BJ (cell line): ENCODE measurements at regions not wholly inside any gene's neighbourhood (a gene's known extent, or its start where the extent isn't known, plus 50 kb on each side); places are given as distances from the start of the nearest gene placed in this dataset.

Experiments used
- CTCF ChIA-PET: fragments of 350-600 bp; formaldehyde crosslinking; extraction: SDS; loops from one replicate; lab custom pipeline; 2021; ENCODE audit warnings: antibody characterized with exemption, inconsistent platforms; lab: Yijun Ruan, JAX
- POLR2A ChIA-PET: fragments of 300-600 bp; sonication (Branson Sonifier 250); formaldehyde crosslinking; extraction: SDS; loops from one replicate; lab custom pipeline; 2021; ENCODE audit warnings: antibody characterized with exemption; lab: Charles Lee
- DNase-seq: peaks from one replicate; pipeline ENCODE4 v3.0.0-alpha.2; 2011; ENCODE audit warnings: low read depth
- H3K27me3 ChIP-seq: 2 replicates; pipeline ENCODE4 v1.6.0; 2011; ENCODE audit warnings: low read length; ENCODE audit not compliant: control insufficient read depth, insufficient read depth
- H3K36me3 ChIP-seq: 2 replicates; pipeline ENCODE4 v1.5.1; 2011; ENCODE audit warnings: low read length; ENCODE audit not compliant: control insufficient read depth, insufficient read depth
- H3K4me3 ChIP-seq: 2 replicates; pipeline ENCODE4 v1.5.1; 2011; ENCODE audit warnings: low read depth, mild to moderate bottlenecking, control low read depth, low read length
- CTCF ChIP-seq: IDR thresholded peaks from 2 replicates; pipeline ENCODE4 v1.5.1; 2011; ENCODE audit warnings: low read depth, mild to moderate bottlenecking, control low read depth, inconsistent platforms, low read length, moderate library complexity; ENCODE audit not compliant: insufficient read depth

- POLR2A ChIA-PET = no interaction called here
Measured at GRCh38 chr4:19579608-19580007, 672.1 kb upstream of the SLIT2 start.

GRCh38 chr4:19577097-19577496 is 674.6 kb upstream of the SLIT2 start:
- peak; percentile 24 for DNase-seq
- TF ChIP-seq CTCF = no peak
- ChIA-PET CTCF (no interaction called here), POLR2A (no interaction called here)
- Histone ChIP-seq H3K4me3 (no peak overlapping the region), H3K36me3 (no peaks in the 10 kb centered on the region), H3K27me3 (no peaks in the 10 kb centered on the region)

More at GRCh38 chr4:19579608-19580007, 672.1 kb upstream of the SLIT2 start:
- TF ChIP-seq CTCF = no peak
- H3K27me3 ChIP-seq = no peaks in the 10 kb centered on the region
- H3K36me3 ChIP-seq = no peaks in the 10 kb centered on the region
- no peak overlapping the region for H3K4me3 ChIP-seq
- DNase-seq = no peak
- CTCF ChIA-PET = no interaction called here

- H3K27me3 ChIP-seq = no peaks in the 10 kb centered on the region
- TF ChIP-seq CTCF = no peak
- no peak for DNase-seq
Measured at GRCh38 chr4:19575924-19576323, 675.8 kb upstream of the SLIT2 start.

GRCh38 chr4:19566041-19566440 is 685.7 kb upstream of the SLIT2 start:
- Histone ChIP-seq H3K4me3 (no peak overlapping the region), H3K27me3 (no peaks in the 10 kb centered on the region), H3K36me3 (no peaks in the 10 kb centered on the region)
- no peak for DNase-seq
- ChIA-PET CTCF (no interaction called here), POLR2A (no interaction called here)
- no peak for TF ChIP-seq CTCF

More at GRCh38 chr4:19575924-19576323, 675.8 kb upstream of the SLIT2 start:
- CTCF ChIA-PET = no interaction called here
- Histone ChIP-seq H3K36me3 (no peaks in the 10 kb centered on the region), H3K4me3 (no peak overlapping the region)
- POLR2A ChIA-PET = no interaction called here

- ChIA-PET POLR2A (no interaction called here), CTCF (interaction anchor here (0.6 kb wide), 1 partner anchor 702 kb away, joined by 3 read pairs; no protein-coding TSS in a partner anchor)
- no peak for DNase-seq
- no peak for TF ChIP-seq CTCF
- no peak overlapping the region for H3K4me3 ChIP-seq
- no peaks in the 10 kb centered on the region for H3K27me3 ChIP-seq
- no peaks in the 10 kb centered on the region for H3K36me3 ChIP-seq
Measured at GRCh38 chr4:19562456-19562855, 689.2 kb upstream of the SLIT2 start.
